A549 (cell line): ENCODE measurements at regions not wholly inside any gene's neighbourhood (a gene's known extent, or its start where the extent isn't known, plus 50 kb on each side); places are given as distances from the start of the nearest gene placed in this dataset.

ENCODE experiments used
- ATOH8 ChIP-seq: fragments of 250-450 bp; sonication (Bioruptor Pico); IDR thresholded peaks from 2 replicates; pipeline ENCODE4 v1.5.0; 2020; ENCODE audit warnings: low read depth, mild to moderate bottlenecking, moderate library complexity
- CTCF ChIP-seq: fragments of >200 bp; sonication (Bioruptor Twin); formaldehyde crosslinking; IDR thresholded peaks from 3 replicates; pipeline ENCODE4 v1.5.1; 2016
- JUN ChIP-seq, 2 experiments: fragments of >200 bp; sonication (Bioruptor Twin); formaldehyde crosslinking; IDR thresholded peaks; 2 replicates in 1 of 2; 3 replicates in 1 of 2; pipeline ENCODE4 v1.6.1; 2016 to 2017
- MAZ ChIP-seq: fragments of 150-350 bp; IDR thresholded peaks from 2 replicates; pipeline ENCODE4 v1.6.1; 2014; ENCODE audit warnings: antibody characterized with exemption, low read depth, low read length, borderline replicate concordance
- PHF8 ChIP-seq: fragments of 200-600 bp; sonication (generic); IDR thresholded peaks from 2 replicates; pipeline ENCODE4 v1.6.1; 2016; ENCODE audit warnings: low read depth, mild to moderate bottlenecking, antibody characterized with exemption, moderate library complexity, borderline replicate concordance
- POLR2A ChIP-seq: IDR thresholded peaks from 2 replicates; pipeline ENCODE4 v1.6.1; 2012; ENCODE audit warnings: mild to moderate bottlenecking, low read length
- REST ChIP-seq: fragments of 200-600 bp; sonication (generic); IDR thresholded peaks from 2 replicates; pipeline ENCODE4 v1.6.1; 2016; ENCODE audit warnings: antibody characterized with exemption, mild to moderate bottlenecking, moderate library complexity
- SREBF2 ChIP-seq: fragments of 450-650 bp; IDR thresholded peaks from 2 replicates; pipeline ENCODE4 v1.6.1; 2014; ENCODE audit warnings: mild to moderate bottlenecking, moderate library complexity

GRCh38 chr2:150023663-150024062 is 436.1 kb upstream of the MMADHC start:
- TF ChIP-seq REST (no peak), POLR2A (no peak), CTCF (no peak), MAZ (no peak), ATOH8 (CRISPR knock-in tag) (no peak), JUN (IDR thresholded peaks at IDR 0.05) (no peak), SREBF2 (no peak), PHF8 (no peak)
